ENCODE measurements at regions not wholly inside any gene's neighbourhood (a gene's known extent, or its start where the extent isn't known, plus 50 kb on each side); places are given as distances from the start of the nearest gene placed in this dataset.

- H2BK120ac ChIP-seq (ENCODE audit: low read depth, low read length): no peak overlapping the region
- H2BK5ac ChIP-seq (ENCODE audit: low read depth, low read length, poor library complexity, severe bottlenecking): no peak overlapping the region
- H3K4me1 ChIP-seq (ENCODE audit: control insufficient read depth, insufficient read depth, low read depth, low read length): no peaks in the 10 kb centered on the region
- H3K4me3 ChIP-seq (ENCODE audit: insufficient read depth in 1 of 2, low read depth in 1 of 2, low read length in 2 of 2): no peak overlapping the region
- peaks cover 9% of the 10 kb centered on the region for H3K9me3 ChIP-seq (ENCODE audit: control insufficient read depth, low read length)
- H3K23ac ChIP-seq (ENCODE audit: low read length in 2 of 2): no peak overlapping the region
- H3K14ac ChIP-seq (ENCODE audit: low read length in 2 of 2): no peak overlapping the region
- H3K4me2 ChIP-seq (ENCODE audit: low read length, poor library complexity, severe bottlenecking): no peak overlapping the region
- no peak overlapping the region for H2AK5ac ChIP-seq (ENCODE audit: low read length, severe bottlenecking)
- no peaks in the 10 kb centered on the region for H3K36me3 ChIP-seq (ENCODE audit: control insufficient read depth in 1 of 2, insufficient read depth in 2 of 2, low read depth in 1 of 2, low read length in 2 of 2)
- H3K27ac ChIP-seq (ENCODE audit: low read length, poor library complexity, severe bottlenecking): no peak overlapping the region
- WGBS: 47% methylated on average over 2 of the region's 3 CpGs
- no peak overlapping the region for H3K9ac ChIP-seq (ENCODE audit: low read length)
- no peak overlapping the region for H3K18ac ChIP-seq (ENCODE audit: low read depth in 1 of 2, low read length in 2 of 2)
- no peak for DNase-seq
- H2AFZ ChIP-seq (ENCODE audit: low read depth, low read length): no peak overlapping the region
- H3K79me1 ChIP-seq (replicated peaks; ENCODE audit: low read length, poor library complexity, severe bottlenecking): no peaks in the 10 kb centered on the region
- no peak overlapping the region for H4K91ac ChIP-seq (ENCODE audit: low read length)
- no peak overlapping the region for H3K4ac ChIP-seq (ENCODE audit: low read depth in 1 of 2, low read length in 2 of 2)
- no peak overlapping the region for H2BK15ac ChIP-seq (ENCODE audit: low read depth, poor library complexity, severe bottlenecking)
- no peak overlapping the region for H4K8ac ChIP-seq (ENCODE audit: low read length)
- H3K27me3 ChIP-seq (ENCODE audit: control insufficient read depth in 1 of 2, insufficient read depth in 1 of 2, low read length in 2 of 2): no peaks in the 10 kb centered on the region
- no peak overlapping the region for H2BK12ac ChIP-seq (ENCODE audit: low read length in 2 of 2)
These were observed 394.8 kb downstream of the PBX1 start for GRCh38 chr1:164953815-164954214.

- no peak overlapping the region for H2BK15ac ChIP-seq (ENCODE audit: low read depth, poor library complexity, severe bottlenecking)
- H3K27ac ChIP-seq (ENCODE audit: low read length, poor library complexity, severe bottlenecking): no peak overlapping the region
- no peak overlapping the region for H2AFZ ChIP-seq (ENCODE audit: low read depth, low read length)
- H3K18ac ChIP-seq (ENCODE audit: low read depth in 1 of 2, low read length in 2 of 2): no peak overlapping the region
- H3K36me3 ChIP-seq (ENCODE audit: control insufficient read depth in 1 of 2, insufficient read depth in 2 of 2, low read depth in 1 of 2, low read length in 2 of 2): no peaks in the 10 kb centered on the region
- DNase-seq: no peak
- no peak overlapping the region for H3K9ac ChIP-seq (ENCODE audit: low read length)
- H2AK5ac ChIP-seq (ENCODE audit: low read length, severe bottlenecking): no peak overlapping the region
- no peak overlapping the region for H2BK5ac ChIP-seq (ENCODE audit: low read depth, low read length, poor library complexity, severe bottlenecking)
- peak overlapping the region in 1 of 2 experiments; percentile 79 for H3K14ac ChIP-seq (ENCODE audit: low read length in 2 of 2)
- H3K27me3 ChIP-seq (ENCODE audit: control insufficient read depth in 1 of 2, insufficient read depth in 1 of 2, low read length in 2 of 2): no peaks in the 10 kb centered on the region
- no peak overlapping the region for H4K8ac ChIP-seq (ENCODE audit: low read length)
- H3K9me3 ChIP-seq (ENCODE audit: control insufficient read depth, low read length): peaks cover 16% of the 10 kb centered on the region
- no peaks in the 10 kb centered on the region for H3K79me1 ChIP-seq (replicated peaks; ENCODE audit: low read length, poor library complexity, severe bottlenecking)
- no peak overlapping the region for H3K23ac ChIP-seq (ENCODE audit: low read length in 2 of 2)
- H2BK120ac ChIP-seq (ENCODE audit: low read depth, low read length): no peak overlapping the region
- no peak overlapping the region for H3K4me3 ChIP-seq (ENCODE audit: insufficient read depth in 1 of 2, low read depth in 1 of 2, low read length in 2 of 2)
- no peak overlapping the region for H3K4ac ChIP-seq (ENCODE audit: low read depth in 1 of 2, low read length in 2 of 2)
- H2BK12ac ChIP-seq (ENCODE audit: low read length in 2 of 2): no peak overlapping the region
- WGBS: no CpG with 5 or more reads among the region's 1 CpG
- no peak overlapping the region for H3K4me2 ChIP-seq (ENCODE audit: low read length, poor library complexity, severe bottlenecking)
- H3K4me1 ChIP-seq (ENCODE audit: control insufficient read depth, insufficient read depth, low read depth, low read length): no peaks in the 10 kb centered on the region
- H4K91ac ChIP-seq (ENCODE audit: low read length): no peak overlapping the region
These were observed 394.1 kb downstream of the PBX1 start for GRCh38 chr1:164953098-164953497.

- Histone ChIP-seq H3K27me3 (ENCODE audit: control insufficient read depth in 1 of 2, insufficient read depth in 1 of 2, low read length in 2 of 2) (no peaks in the 10 kb centered on the region), H4K8ac (ENCODE audit: low read length) (no peak overlapping the region), H2BK5ac (ENCODE audit: low read depth, low read length, poor library complexity, severe bottlenecking) (no peak overlapping the region), H3K27ac (ENCODE audit: low read length, poor library complexity, severe bottlenecking) (no peak overlapping the region), H3K36me3 (ENCODE audit: control insufficient read depth in 1 of 2, insufficient read depth in 2 of 2, low read depth in 1 of 2, low read length in 2 of 2) (no peaks in the 10 kb centered on the region), H2BK120ac (ENCODE audit: low read depth, low read length) (no peak overlapping the region), H3K4ac (ENCODE audit: low read depth in 1 of 2, low read length in 2 of 2) (no peak overlapping the region), H2BK12ac (ENCODE audit: low read length in 2 of 2) (no peak overlapping the region), H3K79me1 (replicated peaks; ENCODE audit: low read length, poor library complexity, severe bottlenecking) (no peaks in the 10 kb centered on the region), H3K14ac (ENCODE audit: low read length in 2 of 2) (no peak overlapping the region), H3K23ac (ENCODE audit: low read length in 2 of 2) (no peak overlapping the region), H4K91ac (ENCODE audit: low read length) (no peak overlapping the region), H2AFZ (ENCODE audit: low read depth, low read length) (no peak overlapping the region), H2AK5ac (ENCODE audit: low read length, severe bottlenecking) (no peak overlapping the region), H2BK15ac (ENCODE audit: low read depth, poor library complexity, severe bottlenecking) (no peak overlapping the region), H3K18ac (ENCODE audit: low read depth in 1 of 2, low read length in 2 of 2) (no peak overlapping the region), H3K9ac (ENCODE audit: low read length) (no peak overlapping the region), H3K4me1 (ENCODE audit: control insufficient read depth, insufficient read depth, low read depth, low read length) (no peaks in the 10 kb centered on the region), H3K4me3 (ENCODE audit: insufficient read depth in 1 of 2, low read depth in 1 of 2, low read length in 2 of 2) (no peak overlapping the region), H3K9me3 (ENCODE audit: control insufficient read depth, low read length) (peaks cover 28% of the 10 kb centered on the region), H3K4me2 (ENCODE audit: low read length, poor library complexity, severe bottlenecking) (no peak overlapping the region)
- 55% methylated on average over 3 of the region's 3 CpGs for WGBS
- DNase-seq: no peak
These were observed 392.5 kb downstream of the PBX1 start for GRCh38 chr1:164951508-164951907.

- Histone ChIP-seq H3K4me1 (ENCODE audit: control insufficient read depth, insufficient read depth, low read depth, low read length) (no peaks in the 10 kb centered on the region), H3K27me3 (ENCODE audit: control insufficient read depth in 1 of 2, insufficient read depth in 1 of 2, low read length in 2 of 2) (no peaks in the 10 kb centered on the region), H3K9ac (ENCODE audit: low read length) (no peak overlapping the region), H4K91ac (ENCODE audit: low read length) (no peak overlapping the region), H2BK120ac (ENCODE audit: low read depth, low read length) (no peak overlapping the region), H2BK5ac (ENCODE audit: low read depth, low read length, poor library complexity, severe bottlenecking) (no peak overlapping the region), H3K4me2 (ENCODE audit: low read length, poor library complexity, severe bottlenecking) (no peak overlapping the region), H3K4ac (ENCODE audit: low read depth in 1 of 2, low read length in 2 of 2) (no peak overlapping the region), H3K18ac (ENCODE audit: low read depth in 1 of 2, low read length in 2 of 2) (no peak overlapping the region), H3K27ac (ENCODE audit: low read length, poor library complexity, severe bottlenecking) (no peak overlapping the region), H3K23ac (ENCODE audit: low read length in 2 of 2) (no peak overlapping the region), H4K8ac (ENCODE audit: low read length) (no peak overlapping the region), H3K14ac (ENCODE audit: low read length in 2 of 2) (no peak overlapping the region), H2BK15ac (ENCODE audit: low read depth, poor library complexity, severe bottlenecking) (no peak overlapping the region), H2BK12ac (ENCODE audit: low read length in 2 of 2) (no peak overlapping the region), H3K36me3 (ENCODE audit: control insufficient read depth in 1 of 2, insufficient read depth in 2 of 2, low read depth in 1 of 2, low read length in 2 of 2) (no peaks in the 10 kb centered on the region), H2AFZ (ENCODE audit: low read depth, low read length) (no peak overlapping the region), H3K79me1 (replicated peaks; ENCODE audit: low read length, poor library complexity, severe bottlenecking) (no peaks in the 10 kb centered on the region), H3K4me3 (ENCODE audit: insufficient read depth in 1 of 2, low read depth in 1 of 2, low read length in 2 of 2) (no peak overlapping the region), H3K9me3 (ENCODE audit: control insufficient read depth, low read length) (peaks cover 28% of the 10 kb centered on the region), H2AK5ac (ENCODE audit: low read length, severe bottlenecking) (no peak overlapping the region)
- no peak for DNase-seq
- WGBS: 8% methylated on average over 4 of the region's 5 CpGs
These were observed 391.6 kb downstream of the PBX1 start for GRCh38 chr1:164950541-164950986.
